ENCODE measurements at regions not wholly inside any gene's neighbourhood (a gene's known extent, or its start where the extent isn't known, plus 50 kb on each side); places are given as distances from the start of the nearest gene placed in this dataset.

DNA sequence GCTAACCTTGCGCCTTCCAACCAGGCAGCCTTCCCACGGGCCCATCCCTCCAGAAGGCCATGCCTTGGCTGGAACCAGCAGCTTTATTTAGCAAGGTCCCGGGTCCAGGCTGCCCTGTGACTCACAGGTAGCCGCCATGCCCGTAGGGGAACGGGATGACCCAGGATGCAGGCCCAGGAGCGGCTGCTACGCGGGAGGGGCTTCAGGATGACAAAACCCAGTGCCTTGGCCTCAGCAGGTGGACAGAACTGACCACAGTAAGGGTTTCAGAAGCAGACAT lies 63.3 kb downstream of the RTP5 start:
- 72 to 76% methylated on average over 5 to 9 of the region's 9 CpGs for WGBS, 2 donors
- Histone ChIP-seq H3K4me3 (no peak overlapping the region), H3K9me3 (no peaks in the 10 kb centered on the region), H3K4me1 (peaks cover 0 to 20% (median 9%) of the 10 kb centered on the region in 4 donors), H3K27me3 (no peaks in the 10 kb centered on the region), H3K27ac (peak overlapping the region in 2 of 4 donors; percentile 76), H3K36me3 (no peaks in the 10 kb centered on the region)
- DNase-seq (ENCODE audit: low spot score in 2 of 2): no peak
- TF ChIP-seq, protein P1, sequence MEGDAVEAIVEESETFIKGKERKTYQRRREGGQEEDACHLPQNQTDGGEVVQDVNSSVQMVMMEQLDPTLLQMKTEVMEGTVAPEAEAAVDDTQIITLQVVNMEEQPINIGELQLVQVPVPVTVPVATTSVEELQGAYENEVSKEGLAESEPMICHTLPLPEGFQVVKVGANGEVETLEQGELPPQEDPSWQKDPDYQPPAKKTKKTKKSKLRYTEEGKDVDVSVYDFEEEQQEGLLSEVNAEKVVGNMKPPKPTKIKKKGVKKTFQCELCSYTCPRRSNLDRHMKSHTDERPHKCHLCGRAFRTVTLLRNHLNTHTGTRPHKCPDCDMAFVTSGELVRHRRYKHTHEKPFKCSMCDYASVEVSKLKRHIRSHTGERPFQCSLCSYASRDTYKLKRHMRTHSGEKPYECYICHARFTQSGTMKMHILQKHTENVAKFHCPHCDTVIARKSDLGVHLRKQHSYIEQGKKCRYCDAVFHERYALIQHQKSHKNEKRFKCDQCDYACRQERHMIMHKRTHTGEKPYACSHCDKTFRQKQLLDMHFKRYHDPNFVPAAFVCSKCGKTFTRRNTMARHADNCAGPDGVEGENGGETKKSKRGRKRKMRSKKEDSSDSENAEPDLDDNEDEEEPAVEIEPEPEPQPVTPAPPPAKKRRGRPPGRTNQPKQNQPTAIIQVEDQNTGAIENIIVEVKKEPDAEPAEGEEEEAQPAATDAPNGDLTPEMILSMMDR (IDR thresholded peaks at IDR 0.05): no peak
- TF ChIP-seq POLR2A (IDR thresholded peaks at IDR 0.05) (no peak), EP300 (IDR thresholded peaks at IDR 0.05) (no peak)

DNA sequence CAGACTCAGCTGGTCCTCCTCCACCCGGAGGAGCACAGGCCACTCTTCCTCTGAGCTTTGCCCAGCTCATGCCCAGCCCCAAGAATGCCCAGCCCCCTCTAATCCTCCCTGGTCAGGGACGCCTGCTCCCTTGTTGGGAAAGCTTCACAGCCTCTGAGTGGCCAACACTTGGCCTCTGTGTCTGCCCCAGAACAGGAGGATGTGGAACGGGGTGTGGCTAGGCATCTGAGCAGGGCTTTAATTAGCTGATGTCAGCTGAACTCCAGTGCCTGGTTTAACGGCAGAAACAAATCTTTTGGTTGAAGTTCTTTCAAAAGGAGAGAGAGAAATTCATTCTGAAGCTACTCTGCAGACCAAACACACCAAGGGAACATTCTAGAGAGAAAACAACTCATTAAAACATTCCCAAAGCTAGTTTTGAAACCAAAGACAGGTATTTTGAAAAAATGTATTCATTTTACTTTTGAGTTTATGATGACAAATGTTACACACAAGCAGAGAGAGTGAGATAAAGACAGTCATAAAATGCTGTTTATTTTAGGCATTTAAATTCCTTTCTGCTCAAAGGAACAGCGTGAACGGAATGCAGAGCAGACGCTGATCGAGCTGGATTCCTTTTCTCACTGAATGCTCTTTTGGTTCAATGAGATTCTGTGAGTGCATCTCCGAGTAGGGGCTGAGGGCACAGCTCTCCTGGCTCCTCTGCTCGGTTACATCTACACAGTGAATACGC lies 63.8 kb downstream of the RTP5 start:
- peak in 1 of 2 donors; percentile 48 for DNase-seq (ENCODE audit: low spot score in 2 of 2)
- H3K9me3 ChIP-seq: no peaks in the 10 kb centered on the region
- no peaks in the 10 kb centered on the region for H3K27me3 ChIP-seq
- H3K4me1 ChIP-seq: peaks cover 0 to 20% (median 9%) of the 10 kb centered on the region in 4 donors
- WGBS, 2 donors: 30 to 32% methylated on average over 10 to 11 of the region's 11 CpGs
- peak overlapping the region in 2 of 4 donors; percentile 76 for H3K27ac ChIP-seq
- no peaks in the 10 kb centered on the region for H3K36me3 ChIP-seq
- TF ChIP-seq, protein P1 (IDR thresholded peaks at IDR 0.05): no peak
- TF ChIP-seq POLR2A (IDR thresholded peaks at IDR 0.05): no peak
- no peak for TF ChIP-seq EP300 (IDR thresholded peaks at IDR 0.05)
- H3K4me3 ChIP-seq: no peak overlapping the region

DNA sequence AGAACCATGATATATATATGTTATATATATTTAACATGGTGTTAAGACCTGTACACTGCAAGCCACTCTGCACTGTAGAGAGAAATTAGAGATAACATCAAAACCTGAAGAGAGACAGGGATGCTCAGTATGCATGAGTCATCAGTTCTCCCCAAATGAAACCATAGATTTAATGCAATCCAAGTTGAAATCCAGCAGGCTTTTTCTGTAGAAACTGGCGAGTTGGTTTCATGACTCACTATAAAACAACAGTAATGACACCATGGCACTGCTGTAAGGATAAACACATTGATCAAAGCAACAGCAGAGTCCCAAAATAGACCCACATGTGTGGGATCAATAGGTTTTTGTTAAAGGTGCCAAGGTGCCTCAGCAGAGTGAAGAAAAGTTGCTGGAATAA lies 65.8 kb downstream of the RTP5 start:
- TF ChIP-seq EP300 (IDR thresholded peaks at IDR 0.05) (no peak), POLR2A (IDR thresholded peaks at IDR 0.05) (no peak)
- TF ChIP-seq, protein P1 (IDR thresholded peaks at IDR 0.05): no peak
- H3K27ac ChIP-seq: no peak overlapping the region
- peaks cover 0 to 20% (median 9%) of the 10 kb centered on the region in 4 donors for H3K4me1 ChIP-seq
- no peak for DNase-seq (ENCODE audit: low spot score in 2 of 2)
- 76 to 91% methylated on average over 1 of the region's 1 CpG for WGBS, 2 donors
- H3K9me3 ChIP-seq: no peaks in the 10 kb centered on the region
- no peaks in the 10 kb centered on the region for H3K36me3 ChIP-seq
- no peak overlapping the region for H3K4me3 ChIP-seq
- H3K27me3 ChIP-seq: no peaks in the 10 kb centered on the region

DNA sequence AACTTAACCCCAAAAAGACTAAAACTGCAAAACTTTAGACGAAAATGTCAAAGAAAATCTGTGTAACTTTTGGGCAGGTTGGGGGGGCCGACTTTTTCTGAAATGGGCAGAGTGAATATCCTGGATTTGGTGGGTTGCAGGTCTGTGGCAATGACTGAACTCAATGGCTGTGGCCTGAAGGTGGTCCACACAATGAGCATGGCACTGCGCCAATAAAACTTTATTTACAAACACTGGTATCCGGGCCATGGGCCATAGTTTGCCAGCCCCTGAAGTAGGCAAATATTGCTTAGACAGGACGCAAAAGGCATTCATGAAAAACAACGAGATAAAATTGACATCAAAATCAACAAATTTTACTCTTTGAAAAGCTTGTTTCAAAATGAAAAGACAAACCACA lies 66.2 kb downstream of the RTP5 start:
- no peaks in the 10 kb centered on the region for H3K36me3 ChIP-seq
- H3K27me3 ChIP-seq: no peaks in the 10 kb centered on the region
- peaks cover 0 to 20% (median 9%) of the 10 kb centered on the region in 4 donors for H3K4me1 ChIP-seq
- DNase-seq (ENCODE audit: low spot score in 2 of 2): no peak
- H3K27ac ChIP-seq: no peak overlapping the region
- 93 to 98% methylated on average over 6 of the region's 6 CpGs for WGBS, 2 donors
- no peaks in the 10 kb centered on the region for H3K9me3 ChIP-seq
- TF ChIP-seq POLR2A (IDR thresholded peaks at IDR 0.05): no peak
- no peak for TF ChIP-seq EP300 (IDR thresholded peaks at IDR 0.05)
- TF ChIP-seq, protein P1 (IDR thresholded peaks at IDR 0.05): no peak
- no peak overlapping the region for H3K4me3 ChIP-seq

DNA sequence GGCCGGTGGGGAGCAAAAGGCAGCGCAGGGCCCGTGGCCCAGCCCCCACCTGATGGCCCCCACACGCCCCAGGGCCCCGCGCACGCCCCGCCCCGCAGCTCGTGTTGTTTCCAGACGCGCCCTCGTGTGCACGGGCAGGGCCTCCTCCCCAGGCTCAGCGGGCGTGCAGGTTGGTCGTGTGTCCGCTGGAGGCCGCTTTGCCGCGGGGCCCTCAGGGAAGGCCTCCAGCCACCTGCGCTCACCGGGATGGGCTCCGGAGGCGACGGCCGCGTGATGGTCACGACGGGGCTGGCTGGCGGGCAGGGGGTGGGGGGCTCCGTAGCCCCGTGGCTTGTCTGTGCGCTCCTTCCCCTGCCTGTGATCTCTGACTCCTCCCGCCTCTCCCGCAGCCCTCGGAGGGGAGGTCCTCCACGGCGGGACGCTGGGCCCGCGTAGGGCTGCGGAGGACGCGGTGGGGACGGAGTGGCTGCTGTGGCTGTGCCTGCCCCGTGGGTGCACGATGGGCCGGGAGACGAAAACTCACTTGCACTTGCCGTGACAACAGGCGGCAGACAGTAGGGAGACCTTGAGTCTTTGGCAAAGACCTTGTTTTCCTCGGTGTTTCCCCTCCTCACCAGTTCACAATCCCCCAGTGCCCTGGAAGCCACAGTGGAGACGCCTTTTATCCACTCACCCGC lies 67.1 kb downstream of the RTP5 start:
- H3K27ac ChIP-seq: no peak overlapping the region
- peaks cover 0 to 23% (median 9%) of the 10 kb centered on the region in 4 donors for H3K4me1 ChIP-seq
- no peaks in the 10 kb centered on the region for H3K27me3 ChIP-seq
- H3K4me3 ChIP-seq: no peak overlapping the region
- H3K9me3 ChIP-seq: no peaks in the 10 kb centered on the region
- H3K36me3 ChIP-seq: no peaks in the 10 kb centered on the region
- 72 to 82% methylated on average over 31 to 36 of the region's 55 CpGs for WGBS, 2 donors
- TF ChIP-seq POLR2A (IDR thresholded peaks at IDR 0.05) (no peak), EP300 (IDR thresholded peaks at IDR 0.05) (no peak)
- TF ChIP-seq, protein P1 (IDR thresholded peaks at IDR 0.05): no peak
- DNase-seq (ENCODE audit: low spot score in 2 of 2): no peak
